ENCODE measurements at regions not wholly inside any gene's neighbourhood (a gene's known extent, or its start where the extent isn't known, plus 50 kb on each side); places are given as distances from the start of the nearest gene placed in this dataset.

- TF ChIP-seq CTCF (IDR thresholded peaks at IDR 0.05) (no peak), EP300 (IDR thresholded peaks at IDR 0.05; ENCODE audit: low read depth) (no peak), POLR2AphosphoS5 (IDR thresholded peaks at IDR 0.05) (no peak)
Measured at GRCh38 chr9:88642336-88642735, 107.4 kb downstream of the NXNL2 start.

Data from transverse colon (tissue), 4 donors.